ENCODE measurements at regions not wholly inside any gene's neighbourhood (a gene's known extent, or its start where the extent isn't known, plus 50 kb on each side); places are given as distances from the start of the nearest gene placed in this dataset.

- ChIA-PET POLR2A (no interaction called here), CTCF (no interaction called here)
- no peak for DNase-seq
- no peaks in the 10 kb centered on the region for H3K4me1 ChIP-seq
- Mint-ChIP-seq H3K27ac (ENCODE audit: unreplicated experiment) (no peak overlapping the region), H3K4me3 (ENCODE audit: unreplicated experiment) (no peak overlapping the region), H3K9me3 (ENCODE audit: unreplicated experiment) (no peaks in the 10 kb centered on the region), H3K27me3 (ENCODE audit: insufficient read depth, unreplicated experiment) (peaks cover 11% of the 10 kb centered on the region), H3K36me3 (ENCODE audit: insufficient read depth, unreplicated experiment) (no peaks in the 10 kb centered on the region), H3K4me1 (ENCODE audit: low read depth, unreplicated experiment) (no peaks in the 10 kb centered on the region)
- intact Hi-C loops (cut with micrococcal nuclease; ENCODE audit: unreplicated experiment): no loop called here
- TF ChIP-seq CTCF (IDR thresholded peaks at IDR 0.05; ENCODE audit: insufficient read depth in 1 of 2, low read depth in 1 of 2, low read length in 1 of 2, severe bottlenecking in 1 of 2, unreplicated experiment in 1 of 2): no peak
- no TSS peak for BruUV-seq (replicated peaks)
- H3K36me3 ChIP-seq (ENCODE audit: control insufficient read depth, insufficient read depth, low read length): no peaks in the 10 kb centered on the region
- no peaks in the 10 kb centered on the region for H3K27me3 ChIP-seq (replicated peaks; ENCODE audit: control insufficient read depth, insufficient read depth, low read length)
- H3K4me3 ChIP-seq (ENCODE audit: low read depth, low read length): no peak overlapping the region
- no peaks in the 10 kb centered on the region for H3K9me3 ChIP-seq
Measured at GRCh38 chr16:20243731-20244281, 83.5 kb downstream of the GP2 start.

- Mint-ChIP-seq H3K4me3 (ENCODE audit: unreplicated experiment) (no peak overlapping the region), H3K27me3 (ENCODE audit: insufficient read depth, unreplicated experiment) (peaks cover 10% of the 10 kb centered on the region), H3K4me1 (ENCODE audit: low read depth, unreplicated experiment) (no peaks in the 10 kb centered on the region), H3K9me3 (ENCODE audit: unreplicated experiment) (no peaks in the 10 kb centered on the region), H3K36me3 (ENCODE audit: insufficient read depth, unreplicated experiment) (no peaks in the 10 kb centered on the region), H3K27ac (ENCODE audit: unreplicated experiment) (no peak overlapping the region)
- no peak overlapping the region for H3K4me3 ChIP-seq (ENCODE audit: low read depth, low read length)
- H3K27me3 ChIP-seq (replicated peaks; ENCODE audit: control insufficient read depth, insufficient read depth, low read length): no peaks in the 10 kb centered on the region
- no peaks in the 10 kb centered on the region for H3K36me3 ChIP-seq (ENCODE audit: control insufficient read depth, insufficient read depth, low read length)
- ChIA-PET CTCF (no interaction called here), POLR2A (no interaction called here)
- no peak for TF ChIP-seq CTCF (IDR thresholded peaks at IDR 0.05; ENCODE audit: insufficient read depth in 1 of 2, low read depth in 1 of 2, low read length in 1 of 2, severe bottlenecking in 1 of 2, unreplicated experiment in 1 of 2)
- H3K4me1 ChIP-seq: no peaks in the 10 kb centered on the region
- no TSS peak for BruUV-seq (replicated peaks)
- H3K9me3 ChIP-seq: no peaks in the 10 kb centered on the region
- no peak for DNase-seq
- intact Hi-C loops (cut with micrococcal nuclease; ENCODE audit: unreplicated experiment): no loop called here
Measured at GRCh38 chr16:20242568-20243255, 84.6 kb downstream of the GP2 start.

- Histone ChIP-seq H3K36me3 (ENCODE audit: control insufficient read depth, insufficient read depth, low read length) (no peaks in the 10 kb centered on the region), H3K27me3 (replicated peaks; ENCODE audit: control insufficient read depth, insufficient read depth, low read length) (no peaks in the 10 kb centered on the region), H3K4me3 (ENCODE audit: low read depth, low read length) (no peak overlapping the region), H3K9me3 (no peaks in the 10 kb centered on the region), H3K4me1 (no peaks in the 10 kb centered on the region)
- Mint-ChIP-seq H3K4me3 (ENCODE audit: unreplicated experiment) (no peak overlapping the region), H3K27ac (ENCODE audit: unreplicated experiment) (no peak overlapping the region), H3K4me1 (ENCODE audit: low read depth, unreplicated experiment) (no peaks in the 10 kb centered on the region), H3K9me3 (ENCODE audit: unreplicated experiment) (no peaks in the 10 kb centered on the region), H3K27me3 (ENCODE audit: insufficient read depth, unreplicated experiment) (peaks cover 12% of the 10 kb centered on the region), H3K36me3 (ENCODE audit: insufficient read depth, unreplicated experiment) (no peaks in the 10 kb centered on the region)
- ChIA-PET POLR2A (no interaction called here), CTCF (no interaction called here)
- no peak for TF ChIP-seq CTCF (IDR thresholded peaks at IDR 0.05; ENCODE audit: insufficient read depth in 1 of 2, low read depth in 1 of 2, low read length in 1 of 2, severe bottlenecking in 1 of 2, unreplicated experiment in 1 of 2)
- no peak for DNase-seq
- intact Hi-C loops (cut with micrococcal nuclease; ENCODE audit: unreplicated experiment): no loop called here
- BruUV-seq (replicated peaks): no TSS peak
Measured at GRCh38 chr16:20241321-20241720, 86.0 kb downstream of the GP2 start.

Data from Caco-2 (cell line).